ENCODE measurements at regions not wholly inside any gene's neighbourhood (a gene's known extent, or its start where the extent isn't known, plus 50 kb on each side); places are given as distances from the start of the nearest gene placed in this dataset.

- intact Hi-C loops (cut with DNase I) = no loop called here
- Histone ChIP-seq H3K36me3 (replicated peaks in 1 of 2) (no peaks in the 10 kb centered on the region), H3K4me3 (no peak overlapping the region), H3K9me3 (replicated peaks in 1 of 3) (no peaks in the 10 kb centered on the region), H3K27ac (no peak overlapping the region), H3K27me3 (no peaks in the 10 kb centered on the region), H3K4me1 (replicated peaks in 1 of 2) (peaks cover 0 to 6% of the 10 kb centered on the region in 2 donors)
- DNase-seq = no peak
- 80 to 93% (median 90%) methylated on average over 2 of the region's 2 CpGs for WGBS, 4 donors
- TF ChIP-seq POLR2A (IDR thresholded peaks at IDR 0.05) (no peak), CTCF (IDR thresholded peaks at IDR 0.05) (no peak)
Measured at GRCh38 chr6:21807299-21808044, 213.9 kb downstream of the SOX4 start.

GRCh38 chr6:21808045-21808470 is 214.5 kb downstream of the SOX4 start:
- peak in 4 of 7 donors; percentile 24 to 37 (median 26) for DNase-seq
- Histone ChIP-seq H3K4me1 (replicated peaks in 1 of 2) (peaks cover 0 to 6% of the 10 kb centered on the region in 2 donors), H3K4me3 (peak overlapping the region in 1 of 4 donors; percentile 6), H3K9me3 (replicated peaks in 1 of 3) (no peaks in the 10 kb centered on the region), H3K36me3 (replicated peaks in 1 of 2) (no peaks in the 10 kb centered on the region), H3K27me3 (no peaks in the 10 kb centered on the region), H3K27ac (peak overlapping the region in 2 of 5 donors; percentile 4 to 26)
- intact Hi-C loops (cut with DNase I) = no loop called here
- WGBS, 4 donors = 47 to 61% (median 49%) methylated on average over 7 of the region's 7 CpGs
- TF ChIP-seq CTCF (IDR thresholded peaks at IDR 0.05) (no peak), POLR2A (IDR thresholded peaks at IDR 0.05) (no peak)

GRCh38 chr6:21808551-21809242 is 215.1 kb downstream of the SOX4 start:
- intact Hi-C loops (cut with DNase I) = no loop called here
- no peaks in the 10 kb centered on the region for H3K36me3 ChIP-seq (replicated peaks in 1 of 2)
- H3K4me1 ChIP-seq (replicated peaks in 1 of 2) = peaks cover 0 to 6% of the 10 kb centered on the region in 2 donors
- no peak for TF ChIP-seq POLR2A (IDR thresholded peaks at IDR 0.05)
- no peak for TF ChIP-seq CTCF (IDR thresholded peaks at IDR 0.05)
- H3K27ac ChIP-seq = peak overlapping the region in 3 of 5 donors; percentile 2 to 30 (median 4)
- no peaks in the 10 kb centered on the region for H3K27me3 ChIP-seq
- no peaks in the 10 kb centered on the region for H3K9me3 ChIP-seq (replicated peaks in 1 of 3)
- H3K4me3 ChIP-seq = peak overlapping the region in 1 of 4 donors; percentile 6
- peak in 6 of 7 donors; percentile 33 to 56 (median 42) for DNase-seq
- WGBS, 4 donors = 25 to 35% (median 33%) methylated on average over 15 to 16 of the region's 16 CpGs

- H3K4me1 ChIP-seq (replicated peaks in 1 of 2) = peaks cover 0 to 6% of the 10 kb centered on the region in 2 donors
- H3K36me3 ChIP-seq (replicated peaks in 1 of 2) = no peaks in the 10 kb centered on the region
- no peak for DNase-seq
- no peaks in the 10 kb centered on the region for H3K9me3 ChIP-seq (replicated peaks in 1 of 3)
- intact Hi-C loops (cut with DNase I) = no loop called here
- H3K27me3 ChIP-seq = no peaks in the 10 kb centered on the region
- 82 to 90% (median 83%) methylated on average over 4 of the region's 4 CpGs for WGBS, 4 donors
- TF ChIP-seq POLR2A (IDR thresholded peaks at IDR 0.05) (no peak), CTCF (IDR thresholded peaks at IDR 0.05) (no peak)
- no peak overlapping the region for H3K4me3 ChIP-seq
- H3K27ac ChIP-seq = no peak overlapping the region
Measured at GRCh38 chr6:21811484-21811883, 217.9 kb downstream of the SOX4 start.

Data from adrenal gland (tissue), 9 donors.